ENCODE measurements at regions not wholly inside any gene's neighbourhood (a gene's known extent, or its start where the extent isn't known, plus 50 kb on each side); places are given as distances from the start of the nearest gene placed in this dataset.

DNA sequence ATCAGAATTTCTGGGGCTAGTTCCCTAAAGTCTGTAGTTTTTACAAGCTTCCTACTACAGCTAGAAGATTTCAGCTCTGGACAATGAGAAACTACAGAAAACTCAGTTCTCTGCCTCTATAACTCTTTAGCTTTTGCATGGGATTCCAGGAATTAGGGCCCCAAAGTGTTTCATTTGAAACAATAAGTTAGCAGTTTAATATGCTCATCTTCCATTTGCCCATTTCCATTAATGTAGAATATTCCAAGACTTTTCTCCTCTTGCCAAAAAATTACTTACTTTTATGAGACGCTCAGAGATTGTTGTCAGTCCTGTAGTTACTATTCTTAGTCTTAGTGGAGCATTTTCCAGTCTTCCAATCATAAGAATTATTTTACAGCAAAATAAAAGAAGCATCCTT, 719.9 kb downstream of the ADGRL2 start:
- no peak for TF ChIP-seq POLR2AphosphoS5 (IDR thresholded peaks at IDR 0.05)
- no peak for TF ChIP-seq CTCF (IDR thresholded peaks at IDR 0.05)
- no peak for TF ChIP-seq EP300 (IDR thresholded peaks at IDR 0.05)
- TF ChIP-seq POLR2A (IDR thresholded peaks at IDR 0.05), result no peak

All from suprapubic skin (tissue), 4 donors.